ENCODE measurements at regions not wholly inside any gene's neighbourhood (a gene's known extent, or its start where the extent isn't known, plus 50 kb on each side); places are given as distances from the start of the nearest gene placed in this dataset.

DNA sequence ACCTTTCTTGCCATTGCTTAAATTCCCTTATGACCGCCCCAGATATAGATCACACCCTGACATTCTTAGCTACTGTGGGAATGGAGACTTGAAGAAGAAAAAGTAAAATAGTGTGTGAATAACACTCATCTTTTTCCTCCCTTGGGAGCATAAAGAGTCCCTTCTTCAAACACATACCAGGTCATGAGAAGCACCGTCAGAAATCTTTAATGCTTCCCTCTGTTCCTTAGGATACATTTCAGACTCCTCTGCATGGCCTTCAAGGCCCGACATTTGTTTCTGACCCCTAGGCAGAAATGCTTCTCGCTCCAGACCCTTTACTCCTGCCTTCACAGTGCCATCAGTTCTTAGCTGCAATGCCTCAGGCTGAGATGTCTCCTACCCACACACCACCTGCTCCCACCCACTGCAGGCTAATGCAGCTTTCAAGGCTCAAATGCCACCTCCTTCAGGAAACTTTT is 143.8 kb upstream of the IL12A start:
- no peak for DNase-seq (ENCODE audit: low spot score)

DNA sequence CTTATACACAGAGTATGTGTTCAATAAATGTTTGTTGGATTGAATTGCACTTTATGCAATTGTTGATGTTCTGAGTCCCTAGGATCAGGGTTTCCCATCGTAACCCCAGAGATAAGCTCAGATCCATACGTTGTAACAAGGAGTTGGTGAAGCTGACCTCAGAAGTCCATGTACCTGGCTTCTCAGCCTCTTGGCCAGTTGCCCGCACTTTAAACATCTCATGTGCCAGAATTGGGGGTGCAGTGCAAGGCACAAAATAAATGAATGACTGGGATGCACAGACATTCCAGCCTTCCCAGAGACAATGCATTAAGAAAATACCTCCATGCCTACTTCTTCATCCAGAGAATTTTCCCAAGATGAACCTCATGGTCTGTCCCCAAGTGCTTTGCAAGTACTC is 142.9 kb upstream of the IL12A start:
- no peak for DNase-seq (ENCODE audit: low spot score)

DNA sequence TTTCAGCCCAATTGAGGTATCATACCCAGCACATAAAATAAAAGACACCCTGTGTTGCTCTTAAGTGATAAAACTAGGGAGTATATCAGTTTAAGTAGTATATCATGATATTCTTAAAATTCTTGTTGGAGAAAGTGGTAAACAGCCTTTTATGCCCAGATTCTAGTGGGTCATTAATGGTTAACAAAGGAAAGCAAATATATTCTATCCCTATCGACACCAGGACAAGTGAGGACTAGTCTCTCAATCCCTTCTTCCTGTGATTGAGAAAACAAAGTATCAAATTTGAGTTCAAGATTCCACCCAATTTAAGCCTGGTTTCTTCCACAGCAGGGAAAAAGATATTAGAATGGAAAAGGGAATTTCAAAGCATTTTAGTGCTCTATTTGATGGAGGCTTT is 142.4 kb upstream of the IL12A start:
- no peak for DNase-seq (ENCODE audit: low spot score)

DNA sequence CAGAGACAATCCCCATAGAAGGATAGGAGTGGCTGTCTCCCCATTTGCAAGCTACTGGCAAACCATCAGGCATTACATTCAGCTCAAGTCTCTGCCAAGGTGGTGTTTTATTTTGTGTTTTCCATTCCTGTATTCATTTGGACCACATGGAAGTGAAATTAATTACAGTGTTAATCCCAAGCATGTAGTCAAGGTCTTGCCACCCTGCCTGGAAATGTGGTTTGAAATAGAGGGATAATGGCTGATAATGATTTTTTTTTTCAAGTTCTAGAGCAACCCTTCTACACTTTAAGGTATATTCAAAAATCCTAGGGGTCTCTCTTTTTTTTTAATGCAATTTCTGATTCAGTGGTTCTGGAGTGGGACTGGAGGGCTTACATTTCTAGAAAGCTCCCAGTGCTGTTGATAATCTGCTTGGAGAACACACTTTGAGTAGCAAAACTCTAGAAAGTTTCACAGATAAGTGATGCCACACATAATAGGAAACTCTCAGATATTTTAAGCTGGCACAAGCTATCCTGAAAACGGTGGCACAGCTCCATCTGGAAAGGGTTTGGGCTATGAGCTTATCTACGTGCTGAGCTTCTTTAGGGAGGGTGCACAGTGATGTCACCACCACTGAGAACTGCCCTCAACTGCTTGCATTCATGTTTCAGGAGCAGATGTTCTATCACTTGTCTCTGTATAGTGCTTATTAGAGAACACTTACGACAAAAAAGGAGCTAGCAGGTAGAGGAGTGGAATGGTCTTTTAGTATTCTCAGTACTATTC is 140.1 kb upstream of the IL12A start:
- no peak for DNase-seq (ENCODE audit: low spot score)

DNA sequence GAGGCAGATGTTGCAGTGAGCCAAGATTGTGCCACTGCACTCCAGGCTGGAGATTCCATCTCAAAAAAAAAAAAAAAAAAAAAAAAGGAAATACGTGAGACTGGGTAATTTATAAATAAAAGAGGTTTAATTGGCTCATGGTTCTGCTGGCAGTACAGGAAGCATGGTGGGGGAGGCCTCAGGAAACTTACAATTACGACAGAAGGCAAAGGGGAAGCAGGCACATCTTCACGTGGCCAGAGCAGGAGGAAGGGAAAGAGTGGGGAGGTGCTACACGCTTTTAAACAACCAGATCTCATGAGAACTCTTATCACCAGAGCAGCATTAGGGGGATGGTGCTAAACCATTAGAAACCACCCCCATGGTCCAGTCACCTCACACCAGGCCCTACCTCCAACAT is 138.2 kb upstream of the IL12A start:
- no peak for DNase-seq (ENCODE audit: low spot score)

DNA sequence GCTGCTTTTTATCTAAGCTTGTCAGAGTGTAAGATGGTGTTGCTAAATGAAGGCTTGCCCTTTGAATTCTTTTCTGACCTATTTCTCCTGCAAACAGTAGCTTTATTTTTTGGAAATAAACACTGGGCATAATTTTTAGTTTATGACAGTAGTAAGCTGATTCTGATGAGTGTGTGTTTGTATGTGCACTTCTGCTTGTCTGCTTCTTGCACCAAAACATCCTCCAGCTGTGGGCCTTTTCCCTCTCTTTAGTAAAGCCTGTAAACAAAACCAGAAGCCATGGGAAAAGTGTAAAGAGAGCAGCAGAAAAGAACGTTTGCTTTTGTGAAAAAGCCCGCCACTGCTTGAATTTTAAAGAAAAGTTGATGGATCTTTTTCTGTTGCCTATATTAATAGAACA is 136.4 kb upstream of the IL12A start:
- no peak for DNase-seq (ENCODE audit: low spot score)

DNA sequence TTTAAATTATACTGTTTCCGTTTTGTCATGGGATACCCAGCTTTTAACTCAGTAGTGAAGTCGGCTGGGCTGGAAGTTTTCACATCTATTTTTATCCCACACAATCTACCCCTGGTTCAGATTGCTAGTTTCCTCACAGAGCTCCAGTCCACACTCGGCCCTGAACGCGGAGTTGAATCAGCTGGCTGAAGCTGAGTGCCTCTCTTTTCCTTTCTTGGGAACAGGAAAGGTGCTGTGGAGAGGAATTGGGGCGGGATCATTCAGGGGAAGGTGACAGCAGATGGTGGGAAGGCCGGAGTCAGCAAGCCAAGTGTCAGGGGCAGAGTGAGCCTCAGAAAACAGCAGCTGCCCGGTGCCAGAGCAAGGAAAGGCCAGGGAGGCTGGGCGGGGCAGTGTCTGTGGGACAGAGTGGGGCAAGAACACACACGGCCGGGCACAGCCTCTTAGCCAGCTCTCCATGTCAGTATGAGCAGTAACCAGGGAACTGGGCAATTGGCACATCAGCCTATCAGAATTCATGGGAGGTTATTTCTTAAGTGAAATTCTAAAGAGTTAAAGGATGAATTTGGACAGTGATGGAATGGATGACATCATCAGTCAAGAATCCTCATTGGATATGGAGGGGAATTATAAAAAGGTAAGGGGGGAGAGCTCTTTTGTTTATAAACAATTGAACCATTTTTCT is 135.7 kb upstream of the IL12A start:
- peak; percentile 54 for DNase-seq (ENCODE audit: low spot score)

DNA sequence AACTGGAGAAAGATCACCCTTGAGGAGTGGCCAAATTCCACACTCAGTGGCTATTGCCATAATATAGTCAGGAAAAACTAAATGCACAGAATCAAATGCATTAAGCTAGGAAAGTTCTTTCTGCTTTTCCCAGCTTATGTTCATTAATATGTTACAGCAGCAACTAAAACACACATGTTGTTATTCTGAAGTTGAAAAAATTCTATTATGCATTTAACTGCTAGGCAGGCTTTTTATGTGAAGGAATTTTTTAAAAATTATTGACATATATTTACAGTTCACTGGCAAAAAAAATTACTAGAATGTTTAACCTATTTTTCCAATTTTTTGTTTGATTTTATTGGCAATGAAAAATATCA is 135.2 kb upstream of the IL12A start:
- no peak for DNase-seq (ENCODE audit: low spot score)

DNA sequence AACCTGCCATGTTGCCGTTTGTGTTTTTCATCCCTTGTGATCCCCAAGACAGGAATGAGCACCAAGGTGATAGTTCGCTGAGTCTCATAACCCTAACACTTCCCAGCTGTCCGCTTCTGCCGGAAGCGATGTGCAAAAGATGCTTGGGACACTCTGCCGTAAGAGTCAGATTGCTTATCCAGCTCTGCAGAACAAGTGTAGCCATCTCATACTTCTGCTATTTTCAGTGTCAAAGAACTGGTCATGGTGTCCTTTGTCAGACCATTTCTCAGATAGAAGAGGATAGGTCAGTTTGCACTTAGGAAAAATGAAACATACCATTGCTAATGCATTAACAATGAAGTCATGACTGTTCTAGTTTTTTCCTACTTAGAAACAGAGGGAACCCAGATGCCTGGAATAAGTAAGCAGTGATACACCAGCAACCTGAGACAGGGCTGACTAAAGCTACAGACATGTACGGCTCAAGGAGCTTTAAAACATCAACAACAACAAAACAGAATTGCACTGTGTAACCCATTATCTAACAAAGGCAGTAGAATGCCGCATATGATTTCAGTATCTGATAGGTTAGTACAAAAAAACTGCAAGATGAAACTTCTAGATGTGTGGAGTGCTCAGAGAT is 134.0 kb upstream of the IL12A start:
- peak; percentile 69 for DNase-seq (ENCODE audit: low spot score)

DNA sequence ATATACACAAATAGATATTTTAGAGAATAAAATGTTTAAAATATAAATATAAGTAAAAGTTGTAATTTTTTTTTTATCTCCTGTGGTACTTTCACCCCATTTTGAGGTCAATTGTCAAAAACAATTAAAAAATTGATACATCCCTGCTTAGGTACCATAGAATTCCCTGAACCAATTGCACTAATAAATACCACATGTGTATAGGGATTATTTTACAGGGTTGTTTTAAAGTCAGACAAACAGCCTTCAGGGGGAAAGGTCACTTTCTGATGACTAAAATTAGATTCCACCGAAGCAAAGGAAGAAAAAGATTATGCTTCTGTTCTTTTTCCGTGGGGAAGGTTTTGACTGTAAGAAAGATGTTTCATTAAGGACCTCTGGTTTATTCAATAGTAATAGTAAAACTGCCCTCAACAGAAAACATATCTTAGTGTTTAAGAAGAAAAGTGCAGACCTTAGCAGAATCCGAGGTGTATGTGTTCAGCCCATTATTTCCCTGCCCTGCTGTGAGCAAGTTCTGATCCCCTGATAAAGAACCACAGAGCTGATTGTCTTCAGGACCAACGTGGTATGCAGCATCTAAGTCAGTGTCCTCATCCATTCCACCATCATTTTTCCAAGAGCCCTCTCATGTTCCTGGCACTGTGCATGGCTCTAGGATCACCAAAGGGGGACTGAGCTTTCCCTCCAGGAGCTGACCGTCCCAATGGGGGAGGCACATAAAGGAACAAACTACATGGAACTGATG is 132.9 kb upstream of the IL12A start:
- DNase-seq (ENCODE audit: low spot score): no peak

DNA sequence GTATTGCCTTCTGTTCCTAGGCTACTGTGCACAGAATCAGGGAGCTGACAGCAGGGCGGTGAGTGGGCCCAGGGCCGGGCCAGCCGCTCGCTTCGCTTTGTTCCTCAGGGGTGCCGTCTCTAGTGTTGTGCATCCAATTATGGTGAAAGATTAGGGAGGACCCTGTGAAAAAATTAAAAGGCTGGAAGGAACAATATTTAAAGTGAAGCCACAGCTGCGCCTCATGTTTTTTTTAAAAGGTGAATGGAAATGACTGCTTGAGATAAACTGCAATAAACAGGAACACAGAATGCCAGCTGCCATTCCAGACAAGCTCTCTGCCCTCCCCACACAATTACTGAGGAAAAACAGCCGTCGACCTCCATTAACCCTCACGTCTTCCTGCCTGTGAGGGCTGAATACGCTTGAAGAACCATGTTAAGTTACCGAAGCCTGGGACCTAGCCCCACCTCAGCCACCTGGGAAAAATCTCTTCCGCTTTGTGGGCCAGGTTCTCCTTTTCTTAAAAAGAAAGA is 132.0 kb upstream of the IL12A start:
- DNase-seq (ENCODE audit: low spot score): no peak

DNA sequence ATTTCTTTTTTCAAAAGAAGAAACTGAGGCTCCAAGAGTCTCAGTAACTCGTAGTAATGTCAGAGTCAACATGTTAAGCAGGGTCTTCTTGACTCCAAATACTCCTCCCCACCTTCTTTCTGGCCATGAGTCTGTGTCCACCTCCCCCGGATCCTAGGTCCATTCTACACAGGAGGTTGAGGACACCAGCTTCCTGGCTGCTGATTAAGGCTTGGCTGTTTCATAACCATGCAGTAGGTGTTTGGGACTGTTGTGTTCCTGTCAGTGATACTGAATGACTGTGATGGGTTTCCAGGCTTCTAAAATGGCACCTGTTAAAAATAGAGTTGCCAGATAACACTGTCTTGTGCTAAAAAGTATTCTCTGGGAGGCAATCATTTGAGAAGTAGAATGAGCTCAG is 130.8 kb upstream of the IL12A start:
- no peak for DNase-seq (ENCODE audit: low spot score)

DNA sequence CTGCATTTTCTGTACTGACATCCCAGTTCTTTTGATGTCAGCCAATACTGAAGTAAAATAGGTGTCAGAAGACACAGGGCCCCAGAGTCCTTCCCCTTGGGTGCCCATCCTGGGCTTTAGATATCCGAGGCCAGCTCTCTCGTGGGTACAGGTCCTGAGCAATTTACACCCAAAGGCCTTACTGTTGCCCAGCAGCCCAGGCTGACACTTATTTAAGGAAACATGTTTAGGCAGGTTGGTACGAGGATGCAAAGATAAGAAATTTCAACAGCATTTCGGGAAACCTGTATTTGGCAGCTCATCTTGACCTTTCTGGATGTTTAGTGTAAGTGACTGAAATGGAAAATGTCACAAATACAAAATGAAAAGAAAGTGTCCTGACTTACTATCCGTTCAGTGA is 130.0 kb upstream of the IL12A start:
- DNase-seq (ENCODE audit: low spot score): no peak

DNA sequence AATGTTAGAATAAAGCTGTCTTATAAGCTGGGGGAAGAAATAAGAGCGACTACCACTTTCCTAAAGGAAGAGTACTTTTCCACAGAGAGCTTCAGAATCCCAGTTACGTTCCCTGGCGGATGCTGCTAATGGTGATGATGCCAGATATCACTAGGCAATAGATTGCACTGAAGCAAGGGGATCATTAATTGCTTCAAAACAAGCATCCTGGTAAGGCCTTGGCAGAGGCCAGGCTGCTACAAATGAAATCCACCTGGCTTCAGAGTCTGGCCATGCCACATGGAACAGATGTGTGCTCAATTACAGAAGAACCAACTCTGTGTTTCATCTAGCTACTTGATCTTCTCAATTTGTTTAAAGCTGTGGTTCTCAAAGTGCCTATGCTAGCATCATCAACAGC is 129.2 kb upstream of the IL12A start:
- no peak for DNase-seq (ENCODE audit: low spot score)

DNA sequence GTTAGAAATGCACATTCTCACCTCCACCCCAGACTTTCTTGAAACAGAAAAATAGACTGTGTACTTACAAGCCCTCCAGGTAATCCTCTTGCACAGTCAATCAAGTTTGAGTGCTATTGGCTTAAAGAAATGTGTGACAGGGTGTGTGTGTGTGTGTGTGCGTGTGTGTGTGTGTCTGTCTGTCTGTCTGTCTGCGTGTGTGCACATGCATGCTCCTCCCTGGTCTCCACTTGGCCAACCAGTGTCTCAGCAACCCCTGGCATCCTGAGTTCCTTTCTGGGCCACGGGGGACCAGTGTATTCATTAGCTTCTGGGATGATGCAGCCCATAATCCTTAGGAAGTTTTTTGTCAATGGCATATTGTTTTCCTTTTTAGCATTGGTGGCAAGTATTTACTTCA is 128.8 kb upstream of the IL12A start:
- no peak for DNase-seq (ENCODE audit: low spot score)

DNA sequence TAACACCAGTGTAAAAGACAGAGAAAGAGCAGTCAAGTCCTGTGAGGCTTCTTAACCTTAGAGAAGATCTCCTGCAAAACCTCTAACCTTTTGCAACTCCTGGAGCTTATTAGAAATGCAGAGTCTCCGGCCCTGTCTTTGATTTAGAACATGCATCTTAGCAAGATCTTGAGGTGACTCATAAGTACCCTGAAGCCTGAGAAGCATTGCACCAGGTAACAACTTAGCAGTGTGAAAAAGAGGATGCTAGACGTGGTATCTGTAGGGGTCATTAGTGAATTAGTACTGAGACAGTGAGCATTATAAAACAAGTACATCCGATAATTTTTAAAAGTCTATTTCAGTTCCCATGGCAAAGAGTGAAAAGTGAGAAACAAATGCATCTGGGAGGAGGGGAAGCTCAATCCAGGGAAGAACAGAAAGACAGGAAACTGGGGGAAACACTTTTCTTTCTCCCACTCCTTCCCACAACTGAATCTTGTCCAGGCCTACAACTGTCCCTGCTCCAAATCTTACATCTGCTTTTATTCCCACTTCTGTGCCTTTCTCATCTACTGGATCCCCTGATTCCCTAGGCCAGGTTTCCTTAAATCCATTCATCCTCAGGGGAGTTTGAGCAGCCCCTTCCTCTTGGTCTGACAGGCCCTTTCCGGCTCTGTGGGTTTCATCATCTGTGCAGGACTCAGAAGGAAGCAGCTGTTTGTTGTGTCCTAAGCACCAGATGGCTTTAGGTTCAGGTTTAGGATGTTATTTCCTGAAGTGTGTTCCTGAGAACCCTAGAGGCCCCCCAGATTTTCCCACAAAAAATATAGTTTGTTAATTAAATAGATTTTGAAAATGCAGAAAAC is 128.1 kb upstream of the IL12A start:
- no peak for DNase-seq (ENCODE audit: low spot score)

DNA sequence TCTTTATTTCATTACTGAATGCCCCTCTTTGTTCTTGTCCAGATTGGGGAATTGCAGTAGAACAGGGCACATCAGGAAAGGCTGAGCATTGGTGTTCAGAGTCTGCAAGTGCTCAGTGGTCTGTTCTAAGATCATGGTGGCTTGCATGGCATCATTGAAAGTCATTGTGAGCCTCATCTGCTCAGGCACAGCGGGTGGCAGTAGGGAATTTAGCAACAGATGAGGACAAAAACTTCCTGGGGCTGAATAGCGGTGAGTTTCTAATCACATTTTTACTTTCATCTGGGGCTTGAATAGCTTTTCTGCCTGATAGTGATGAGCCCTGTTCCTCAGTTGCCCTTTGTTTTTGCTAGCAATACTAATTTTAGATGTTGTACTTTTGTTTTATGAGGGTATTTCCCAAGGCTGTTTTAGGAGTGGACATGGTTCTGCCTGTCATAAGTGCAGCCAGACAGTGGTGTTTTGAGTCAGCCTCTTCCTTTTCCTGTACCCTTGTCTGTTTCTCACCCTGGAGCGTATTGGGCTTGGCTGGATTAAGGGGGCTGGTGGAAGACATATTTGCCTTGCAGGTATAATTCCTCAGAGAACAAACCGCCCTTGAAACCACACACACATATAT is 127.2 kb upstream of the IL12A start:
- no peak for DNase-seq (ENCODE audit: low spot score)

DNA sequence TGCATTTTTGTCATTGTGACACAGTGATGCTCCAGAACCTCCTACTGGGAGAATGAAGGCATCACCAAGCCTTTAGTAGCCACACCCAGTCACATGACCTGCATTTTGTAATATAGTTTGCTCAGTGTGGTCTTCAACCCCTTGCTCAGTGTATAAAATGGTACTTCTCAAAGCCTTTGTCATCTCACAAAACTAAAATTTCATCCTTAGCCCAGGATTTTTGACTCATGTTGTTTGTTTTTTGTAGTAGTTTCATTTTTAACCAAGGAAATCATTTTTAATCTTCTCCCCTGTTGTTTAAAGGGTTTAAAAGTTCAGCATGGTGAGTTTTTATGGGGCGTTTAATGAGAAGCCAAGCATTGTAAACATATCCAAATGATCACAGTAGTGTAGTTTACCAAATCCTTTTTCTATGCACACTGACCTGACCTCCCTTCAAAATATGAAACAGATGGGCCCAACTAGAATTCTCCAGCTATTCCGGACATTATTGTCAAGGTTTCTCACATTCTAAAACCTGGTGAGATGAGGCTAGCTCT is 123.5 kb upstream of the IL12A start:
- no peak for DNase-seq (ENCODE audit: low spot score)

DNA sequence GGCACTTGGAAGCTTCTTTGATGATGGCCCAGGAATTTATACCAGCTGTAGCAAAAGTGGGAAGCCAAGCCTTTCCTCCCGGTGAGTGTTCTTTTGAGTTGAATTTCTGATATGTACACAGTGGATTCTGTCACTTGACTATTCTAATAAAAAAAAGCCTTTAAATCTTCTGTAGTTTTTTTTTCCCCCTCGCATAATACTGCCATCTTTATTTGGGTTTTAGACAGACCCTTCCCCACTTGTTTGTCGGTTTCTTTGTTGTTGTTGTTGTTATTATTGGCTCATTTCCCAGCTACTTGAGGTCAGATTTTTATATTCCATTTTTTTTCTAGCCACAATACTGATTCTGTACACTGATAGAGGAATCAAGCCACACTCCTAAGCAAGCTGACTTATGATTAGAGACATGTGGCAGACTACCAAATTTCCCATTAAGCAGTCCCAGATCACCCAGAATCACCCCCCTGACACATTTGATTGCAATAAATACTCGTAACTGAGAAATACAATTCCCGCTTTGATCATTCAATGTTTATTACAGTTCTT is 122.4 kb upstream of the IL12A start:
- no peak for DNase-seq (ENCODE audit: low spot score)

DNA sequence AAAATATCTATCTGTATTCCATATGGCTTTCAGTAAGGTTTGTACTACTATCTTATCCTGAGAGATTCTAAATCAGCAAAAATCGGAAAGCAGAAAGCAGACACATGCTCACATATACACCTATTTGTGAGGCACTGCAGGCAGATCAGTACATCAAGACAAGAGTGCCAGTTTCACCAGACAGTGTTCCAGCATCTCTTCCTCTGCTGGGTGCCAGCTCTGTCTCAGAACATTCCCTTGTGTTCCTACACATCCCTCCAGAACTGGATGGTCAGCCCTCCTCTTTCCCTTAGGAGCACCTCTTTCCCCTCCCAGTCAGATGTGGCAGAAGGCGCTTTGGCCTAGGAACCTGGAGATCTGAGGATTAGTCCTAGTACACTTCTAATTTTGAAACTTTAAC is 121.3 kb upstream of the IL12A start:
- no peak for DNase-seq (ENCODE audit: low spot score)

DNA sequence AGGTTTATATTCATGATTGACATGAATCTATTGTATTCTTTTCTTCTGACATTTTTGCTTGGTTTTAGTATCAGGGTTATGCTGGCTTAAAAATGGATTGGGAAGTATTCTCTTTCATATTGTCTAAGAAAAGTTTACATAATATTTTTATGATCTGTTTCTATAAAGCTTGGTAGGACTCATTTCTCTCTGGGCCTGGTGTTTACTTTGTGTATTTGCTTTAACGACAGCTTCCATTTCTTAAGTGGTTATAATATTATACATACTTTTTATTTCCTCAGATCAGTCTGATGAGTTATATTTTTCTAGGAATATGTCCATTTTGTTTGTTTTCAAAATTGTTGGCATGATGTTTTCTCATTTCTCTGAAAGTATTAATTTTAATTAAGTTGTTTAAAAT is 117.9 kb upstream of the IL12A start:
- no peak for DNase-seq (ENCODE audit: low spot score)
